ENCODE measurements at regions not wholly inside any gene's neighbourhood (a gene's known extent, or its start where the extent isn't known, plus 50 kb on each side); places are given as distances from the start of the nearest gene placed in this dataset.

GRCh38 chr11:112401036-112401769 lies 140.5 kb upstream of the PLET1 start:
- DNase-seq (ENCODE audit: low read depth) = no peak

- no peak for DNase-seq (ENCODE audit: low read depth)
Observed at GRCh38 chr11:112403432-112403831, 142.8 kb upstream of the PLET1 start.

GRCh38 chr11:112404112-112404511 lies 143.5 kb upstream of the PLET1 start:
- DNase-seq (ENCODE audit: low read depth) = no peak

GRCh38 chr11:112408517-112408916 lies 147.9 kb upstream of the PLET1 start:
- no peak for DNase-seq (ENCODE audit: low read depth)

- no peak for DNase-seq (ENCODE audit: low read depth)
Observed at GRCh38 chr11:112410325-112410724, 149.7 kb upstream of the PLET1 start.

- DNase-seq (ENCODE audit: low read depth) = no peak
Observed at GRCh38 chr11:112412383-112412782, 151.7 kb upstream of the PLET1 start.

GRCh38 chr11:112417339-112417738 lies 156.7 kb upstream of the PLET1 start:
- no peak for DNase-seq (ENCODE audit: low read depth)

- no peak for DNase-seq (ENCODE audit: low read depth)
Observed at GRCh38 chr11:112418438-112418837, 157.8 kb upstream of the PLET1 start.

- no peak for DNase-seq (ENCODE audit: low read depth)
Observed at GRCh38 chr11:112421879-112422278, 161.2 kb upstream of the PLET1 start.

- no peak for DNase-seq (ENCODE audit: low read depth)
Observed at GRCh38 chr11:112425121-112425520, 164.5 kb upstream of the PLET1 start.

- DNase-seq (ENCODE audit: low read depth) = no peak
Observed at GRCh38 chr11:112437096-112437495, 176.4 kb upstream of the PLET1 start.

GRCh38 chr11:112439614-112440013 lies 179.0 kb upstream of the PLET1 start:
- no peak for DNase-seq (ENCODE audit: low read depth)

- no peak for DNase-seq (ENCODE audit: low read depth)
Observed at GRCh38 chr11:112440518-112440917, 179.9 kb upstream of the PLET1 start.

- no peak for DNase-seq (ENCODE audit: low read depth)
Observed at GRCh38 chr11:112448168-112448567, 187.5 kb upstream of the PLET1 start.

GRCh38 chr11:112448806-112449205 lies 188.1 kb upstream of the PLET1 start:
- DNase-seq (ENCODE audit: low read depth) = no peak

GRCh38 chr11:112451250-112451649 lies 190.6 kb upstream of the PLET1 start:
- DNase-seq (ENCODE audit: low read depth) = no peak

GRCh38 chr11:112453601-112454577 lies 193.2 kb upstream of the PLET1 start:
- no peak for DNase-seq (ENCODE audit: low read depth)

GRCh38 chr11:112454841-112455240 lies 194.2 kb upstream of the PLET1 start:
- DNase-seq (ENCODE audit: low read depth) = no peak

- DNase-seq (ENCODE audit: low read depth) = no peak
Observed at GRCh38 chr11:112455791-112456190, 195.1 kb upstream of the PLET1 start.

GRCh38 chr11:112457532-112457931 lies 196.9 kb upstream of the PLET1 start:
- DNase-seq (ENCODE audit: low read depth) = no peak

- DNase-seq (ENCODE audit: low read depth) = no peak
Observed at GRCh38 chr11:112459001-112459400, 198.3 kb upstream of the PLET1 start.

- DNase-seq (ENCODE audit: low read depth) = no peak
Observed at GRCh38 chr11:112460141-112460540, 199.5 kb upstream of the PLET1 start.

GRCh38 chr11:112464949-112465348 lies 204.3 kb upstream of the PLET1 start:
- no peak for DNase-seq (ENCODE audit: low read depth)

Measured in stimulated activated CD8-positive, alpha-beta memory T cell treated with anti-CD3 and anti-CD28 coated beads, Interleukin-15, amount 100 ng/mL, for 24 hours (primary cell).